Mesenteric fat pad (tissue), 1 donor: ENCODE measurements at regions not wholly inside any gene's neighbourhood (a gene's known extent, or its start where the extent isn't known, plus 50 kb on each side); places are given as distances from the start of the nearest gene placed in this dataset.
"Not testable (repeated sequence)": the region's sequence is repeated elsewhere in the genome, so short reads cannot be mapped to it uniquely, and the experiment has no call there.

Experiments
- DNase-seq: peaks from one replicate; pipeline ENCODE4 v3.0.0-alpha.2; 2020; ENCODE audit warnings: low spot score
- donor health status: DM: yes; HTN: yes; CAD: no.

DNA sequence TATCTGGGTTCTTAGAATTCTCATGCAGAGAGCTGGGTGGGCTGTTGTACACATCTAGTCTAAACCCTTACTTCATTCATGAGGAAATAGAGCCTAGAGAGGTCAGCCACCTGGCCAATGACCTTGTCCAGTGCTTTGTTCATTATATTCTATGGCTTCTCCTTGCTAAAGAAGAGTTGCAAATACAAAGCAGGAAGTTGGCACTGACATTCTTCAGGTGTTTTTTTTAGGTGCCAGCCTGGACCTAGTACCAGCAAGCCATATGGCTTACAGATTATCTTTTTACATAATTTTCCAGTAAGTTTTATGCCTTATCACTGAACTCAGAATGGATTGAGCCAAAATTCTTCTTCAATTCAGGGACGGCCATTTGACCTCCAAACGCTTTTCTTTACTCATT is 54.7 kb upstream of the PGM2 start:
- DNase-seq, result no peak

DNA sequence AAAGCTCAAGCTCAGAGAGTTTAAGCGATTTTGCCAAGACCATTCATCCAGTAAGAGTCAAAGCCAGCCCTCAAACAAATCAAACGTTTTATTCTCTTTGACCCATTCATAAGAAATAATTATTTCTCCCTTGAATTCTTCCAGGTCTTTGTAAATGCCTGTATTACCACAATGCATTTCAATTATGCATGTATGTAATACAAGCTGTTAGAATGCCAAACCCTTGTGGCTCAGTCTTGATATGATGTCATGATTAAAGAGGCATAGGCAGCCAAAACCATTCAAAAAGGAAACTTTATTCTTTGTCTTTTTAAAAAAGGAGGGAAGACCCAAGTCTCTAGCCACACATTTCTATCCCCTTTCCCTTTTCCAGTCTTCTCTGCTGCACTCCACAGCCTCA is 56.5 kb upstream of the PGM2 start:
- no peak for DNase-seq

DNA sequence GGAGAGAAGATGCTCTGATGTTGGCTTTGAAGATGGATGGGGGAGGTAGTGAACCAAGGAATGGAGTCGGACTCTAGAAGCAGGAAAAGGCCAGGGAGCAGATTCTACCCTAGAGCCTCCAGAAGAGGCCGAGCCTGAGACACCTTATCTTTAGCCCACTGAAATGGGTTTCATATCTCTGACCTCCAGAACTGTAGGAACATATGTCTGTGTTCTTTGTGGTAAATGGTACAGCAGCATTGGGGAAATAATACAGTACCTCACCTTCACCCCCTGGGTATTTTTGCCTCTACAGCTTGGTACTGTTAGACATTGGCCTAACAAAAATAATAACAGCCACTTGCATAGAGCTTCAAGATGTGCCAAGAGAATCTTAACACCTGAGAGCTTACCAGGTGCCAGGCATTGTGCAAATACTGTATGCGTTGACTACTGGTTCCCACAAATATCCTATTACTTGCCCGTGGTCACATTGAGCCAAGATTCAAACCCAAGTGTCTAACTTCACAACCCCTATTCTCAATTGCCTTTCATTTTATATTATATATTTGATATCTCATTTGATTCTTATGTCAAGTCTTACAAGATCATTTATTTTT is 57.0 kb upstream of the PGM2 start:
- DNase-seq, result no peak

DNA sequence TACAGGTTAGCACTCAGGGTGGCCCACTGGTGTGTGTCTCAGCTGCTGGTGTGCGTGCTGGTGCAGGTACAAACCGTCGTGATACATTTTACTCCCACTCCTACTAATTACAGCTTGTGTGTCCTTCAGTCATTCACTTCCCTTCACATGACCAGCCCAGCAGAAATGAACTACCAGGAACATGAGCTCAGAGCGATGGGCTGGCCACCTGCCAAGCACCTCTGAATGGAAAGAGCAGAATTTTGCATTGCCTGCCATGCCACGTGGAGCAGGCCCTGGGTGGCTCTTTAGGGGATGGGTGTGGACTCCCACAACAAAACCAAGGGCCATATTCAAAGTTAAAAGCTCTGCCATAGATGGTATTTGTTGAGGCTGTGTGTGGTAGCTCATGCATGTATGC is 58.9 kb upstream of the PGM2 start:
- DNase-seq, result peak; percentile 90

DNA sequence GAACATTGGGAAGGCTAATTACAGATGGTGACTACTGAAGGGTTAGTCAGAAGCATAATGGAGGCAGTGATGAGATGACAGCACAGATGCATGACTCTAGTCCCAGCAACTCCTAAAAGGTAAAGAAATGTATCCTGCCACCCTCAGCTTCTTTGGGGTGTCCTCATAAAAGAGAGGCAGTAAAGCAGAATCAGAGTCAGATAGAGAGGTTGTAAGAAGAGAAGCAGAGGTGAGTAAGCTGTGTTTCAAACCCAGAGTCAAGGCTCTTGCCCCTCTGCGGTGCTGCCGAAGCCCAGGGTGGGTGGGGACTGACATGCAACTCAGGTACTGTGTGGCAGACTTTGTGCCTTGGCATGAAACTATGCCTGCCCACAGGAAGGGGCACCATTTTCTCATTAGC is 59.5 kb upstream of the PGM2 start:
- no peak for DNase-seq

DNA sequence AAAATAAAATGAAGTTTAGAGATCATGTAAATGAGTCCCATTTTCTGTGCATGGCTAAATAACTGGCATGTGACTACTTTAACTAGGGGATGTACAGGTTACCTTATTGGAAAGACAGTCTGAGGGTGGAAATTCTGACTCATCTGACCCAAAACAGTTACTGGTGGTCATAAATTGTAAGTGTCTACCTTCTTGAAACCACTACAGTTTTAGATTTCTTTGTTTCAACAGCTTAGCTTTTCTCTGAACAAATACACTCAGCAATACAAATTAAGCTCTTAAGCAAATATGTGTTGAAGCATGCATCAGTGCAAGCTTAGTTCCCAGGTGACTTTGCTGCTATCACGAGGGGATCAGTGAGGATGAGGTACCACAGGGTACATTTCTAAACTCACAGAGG is 60.7 kb upstream of the PGM2 start:
- DNase-seq, result no peak

DNA sequence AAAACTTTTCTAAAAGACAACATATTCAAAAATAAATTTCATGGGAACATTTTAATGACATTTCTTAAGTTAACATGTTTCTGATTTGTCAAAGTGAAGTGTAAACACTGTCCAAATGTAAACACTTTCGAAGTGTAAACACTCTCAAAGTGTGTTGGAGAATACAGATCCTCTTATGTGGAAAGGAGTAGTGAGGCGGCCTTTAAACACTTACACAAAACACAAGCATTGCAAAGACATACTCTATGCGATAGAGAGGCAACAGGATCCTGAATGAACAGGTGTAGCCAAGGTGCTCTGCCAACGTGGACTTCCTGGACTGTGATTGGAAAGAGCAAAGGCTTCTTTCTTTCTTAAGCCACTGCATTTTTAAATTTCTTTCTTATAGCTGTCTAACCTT is 62.7 kb upstream of the PGM2 start:
- no peak for DNase-seq

DNA sequence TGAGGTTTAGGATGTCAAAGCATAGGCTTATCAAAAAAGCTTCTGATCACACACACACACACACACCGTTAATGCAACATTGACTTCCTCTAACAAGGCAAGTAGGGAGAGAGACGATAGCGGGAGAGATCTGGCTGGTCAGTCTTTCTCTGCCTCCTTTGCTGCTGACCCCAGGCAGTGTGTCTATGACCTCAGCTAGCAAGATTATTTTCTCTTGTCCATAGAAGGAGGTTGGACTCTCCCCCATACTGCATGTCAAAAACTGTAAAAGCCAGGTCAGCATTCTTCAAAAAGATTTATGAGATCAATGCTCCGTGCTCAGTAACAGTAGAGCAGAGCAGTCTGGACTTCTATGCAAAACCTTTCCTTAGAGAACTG is 63.5 kb upstream of the PGM2 start:
- no peak for DNase-seq

DNA sequence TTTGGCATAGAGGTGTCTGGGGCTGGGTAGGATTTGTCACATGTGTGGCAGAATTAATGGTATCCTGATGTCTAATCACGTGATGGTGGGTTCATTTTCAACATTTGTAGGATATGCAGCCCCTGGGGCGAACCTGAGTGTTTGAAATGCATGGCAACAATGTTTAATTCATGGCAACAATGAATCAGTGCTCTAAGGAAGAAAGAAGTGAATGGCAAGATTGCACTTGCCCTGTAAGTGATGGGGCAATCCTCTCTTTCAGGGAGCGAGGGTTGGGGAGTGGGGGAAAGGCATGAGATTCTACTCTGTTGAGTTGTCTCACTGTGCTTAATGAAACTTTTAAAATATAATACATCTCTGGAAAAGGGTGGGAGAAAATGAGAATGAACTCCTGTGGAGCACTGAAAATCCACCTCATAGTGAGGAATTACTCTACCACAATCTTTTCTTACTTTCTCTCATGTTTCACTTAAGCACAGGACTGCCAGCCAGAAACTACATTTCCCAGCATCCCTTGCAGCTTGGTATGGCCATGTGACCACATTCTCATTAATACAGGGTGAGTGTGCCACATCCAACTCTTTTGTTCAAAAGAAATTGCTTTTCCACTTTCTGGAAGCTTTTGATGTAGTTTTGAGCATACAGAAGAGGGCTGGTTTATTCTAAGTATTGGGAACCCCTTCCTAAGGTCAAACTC is 64.0 kb upstream of the PGM2 start:
- no peak for DNase-seq

DNA sequence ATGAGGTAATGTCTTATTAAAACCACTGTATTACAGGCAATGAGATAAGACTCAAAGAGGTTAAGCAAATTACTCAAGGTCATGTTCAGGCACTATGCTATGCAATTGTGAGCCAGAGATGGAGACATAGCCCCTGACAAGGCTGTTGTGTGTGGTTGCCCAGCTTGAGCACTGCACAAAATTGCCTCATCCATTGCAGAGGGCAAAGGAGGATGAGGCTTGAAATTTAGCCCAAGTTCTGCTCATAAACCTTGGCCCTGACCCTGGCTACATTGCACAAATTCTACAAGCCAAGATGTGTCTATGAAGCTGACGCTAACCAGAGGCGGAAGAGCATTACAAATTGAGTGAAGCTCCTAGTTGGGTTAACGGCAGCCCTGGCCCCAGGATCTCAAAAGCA is 65.6 kb upstream of the PGM2 start:
- DNase-seq, result no peak

DNA sequence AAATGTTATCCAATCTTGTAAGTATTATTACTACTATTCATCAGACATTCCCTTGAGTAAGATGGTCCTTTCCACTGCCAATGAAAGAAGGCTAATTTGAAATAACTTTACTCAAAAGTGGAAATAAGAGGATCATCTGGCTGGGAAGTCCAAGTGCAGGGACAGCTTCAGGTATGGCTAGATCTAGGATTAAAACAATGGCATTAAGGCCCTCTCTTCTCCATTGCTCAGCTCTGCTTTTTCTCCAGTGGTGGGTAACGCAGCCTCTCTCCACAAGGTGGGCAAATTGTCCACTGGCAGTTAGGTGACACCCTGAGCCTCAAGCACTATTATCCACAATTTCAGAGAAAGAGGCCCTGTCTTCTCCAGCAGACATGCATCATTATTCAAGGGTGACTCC is 66.7 kb upstream of the PGM2 start:
- DNase-seq, result no peak

DNA sequence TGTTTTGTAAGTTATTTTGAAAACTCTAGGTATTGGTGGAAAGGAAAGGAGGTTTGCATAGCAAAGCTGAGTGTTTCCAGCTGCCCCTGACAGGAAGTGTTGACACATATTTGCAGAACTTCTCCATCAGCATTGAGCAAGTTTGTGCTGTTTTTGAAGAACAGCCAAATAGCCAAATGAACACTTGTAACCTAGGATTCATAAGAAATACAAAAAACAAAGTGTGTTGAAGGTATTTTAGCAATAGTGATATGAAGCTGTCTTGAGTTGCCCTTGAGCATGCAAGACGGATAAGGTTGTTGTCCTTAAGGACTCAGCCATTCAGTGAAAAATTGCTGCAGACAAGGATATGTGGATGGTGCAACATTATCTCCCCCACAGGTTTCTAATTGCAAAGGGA is 68.3 kb upstream of the PGM2 start:
- no peak for DNase-seq

DNA sequence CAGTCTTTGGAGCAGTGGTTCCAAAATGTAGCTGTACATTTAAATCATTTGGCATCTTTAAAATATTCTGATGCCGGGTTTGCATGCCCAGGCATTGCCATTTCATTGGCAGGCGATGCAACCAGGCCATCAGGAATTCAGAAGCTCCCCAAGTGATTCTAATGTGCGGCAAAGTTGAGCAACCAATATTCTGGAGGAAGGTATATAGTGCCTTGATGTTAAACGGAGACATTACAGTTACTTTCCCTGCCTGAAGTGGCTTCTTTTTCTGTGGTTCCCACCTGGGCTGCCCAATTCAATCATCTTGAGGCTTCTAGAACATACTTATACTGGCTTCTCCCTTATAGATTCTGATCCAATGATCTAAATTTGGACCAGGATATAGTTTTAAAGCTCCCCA is 68.7 kb upstream of the PGM2 start:
- DNase-seq, result no peak

DNA sequence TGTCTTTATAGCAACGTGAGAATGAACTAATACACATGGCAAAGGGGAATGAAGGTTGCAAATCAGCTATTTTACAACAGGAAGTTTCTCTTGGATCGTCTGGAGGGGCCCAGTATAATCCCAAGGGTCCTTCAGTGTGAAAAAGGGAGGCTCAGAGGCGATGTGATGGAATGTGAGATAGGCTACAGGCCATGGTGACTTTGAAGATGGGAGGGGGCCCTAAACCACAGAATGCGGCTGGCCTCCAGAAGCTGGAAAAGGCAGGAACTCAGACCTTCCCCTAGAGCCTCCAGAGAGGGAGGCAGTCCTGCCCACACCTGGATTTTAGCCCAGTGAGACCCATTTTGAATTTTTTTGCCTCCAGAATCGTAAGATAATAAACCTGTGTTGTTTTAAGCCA is 69.4 kb upstream of the PGM2 start:
- no peak for DNase-seq

DNA sequence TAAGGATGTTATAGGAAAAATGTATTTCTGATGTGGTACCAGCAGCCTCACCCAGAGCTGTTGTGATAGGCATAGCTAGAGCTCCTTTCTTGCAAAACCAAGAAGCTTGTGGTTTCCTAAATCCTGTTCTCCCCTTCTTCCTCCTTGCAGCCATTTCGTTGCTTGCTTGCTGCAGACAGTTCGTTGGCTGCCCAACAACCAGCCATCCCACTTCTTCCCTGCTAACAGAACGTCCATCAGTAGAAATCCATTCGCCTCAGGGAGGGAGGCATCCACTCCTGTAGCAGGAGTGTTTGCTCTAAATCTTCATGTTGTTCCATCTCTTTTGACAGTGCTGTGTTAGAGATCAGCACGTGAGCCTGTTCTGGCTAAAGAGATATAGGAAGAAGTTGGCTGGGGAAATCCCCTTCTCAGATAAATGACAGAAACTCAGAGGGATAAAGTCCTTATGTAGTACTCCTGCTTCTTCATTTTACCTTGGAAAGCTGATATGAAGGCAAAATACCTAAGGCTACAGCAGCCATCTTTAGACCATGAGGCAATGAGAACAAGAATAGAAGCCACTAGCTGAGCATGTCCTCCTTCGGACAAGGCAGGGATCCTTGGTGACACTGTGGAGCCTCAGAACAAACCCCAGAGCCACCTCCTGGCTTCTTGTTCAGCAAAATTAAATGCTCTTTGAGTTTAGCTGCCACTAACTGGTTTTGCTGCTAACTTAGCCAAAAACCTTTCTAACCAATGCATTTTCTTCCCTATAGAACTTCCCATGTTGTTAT is 68.4 kb upstream of the RELL1 start:
- DNase-seq, result no peak

DNA sequence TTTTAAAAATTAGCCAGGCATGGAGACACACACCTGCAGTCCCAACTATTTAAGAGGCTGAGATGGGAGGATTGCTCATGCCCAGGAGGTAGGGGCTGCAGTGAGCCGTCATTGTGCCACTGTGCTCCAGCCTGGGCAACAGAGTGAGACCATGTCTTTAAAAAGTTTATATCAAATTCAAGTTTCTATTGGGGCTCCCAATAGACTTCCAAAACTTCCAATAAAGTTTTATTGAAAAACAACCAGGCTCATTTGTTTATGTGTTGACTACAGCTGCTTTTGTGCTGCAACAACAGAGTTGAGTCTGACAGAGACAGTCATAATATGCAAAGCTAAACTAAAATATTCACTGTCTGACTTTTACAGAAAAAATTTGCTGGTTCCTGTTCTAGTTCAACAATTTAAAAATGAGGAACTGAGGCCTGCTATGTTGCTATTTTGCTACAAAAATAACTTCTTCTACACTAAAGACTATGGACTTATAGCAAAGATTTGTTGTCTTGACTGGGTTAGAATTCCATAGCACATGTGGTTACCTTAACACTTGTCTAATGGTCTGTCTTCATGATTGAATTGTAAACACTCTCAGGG is 63.3 kb upstream of the RELL1 start:
- DNase-seq, result no peak

DNA sequence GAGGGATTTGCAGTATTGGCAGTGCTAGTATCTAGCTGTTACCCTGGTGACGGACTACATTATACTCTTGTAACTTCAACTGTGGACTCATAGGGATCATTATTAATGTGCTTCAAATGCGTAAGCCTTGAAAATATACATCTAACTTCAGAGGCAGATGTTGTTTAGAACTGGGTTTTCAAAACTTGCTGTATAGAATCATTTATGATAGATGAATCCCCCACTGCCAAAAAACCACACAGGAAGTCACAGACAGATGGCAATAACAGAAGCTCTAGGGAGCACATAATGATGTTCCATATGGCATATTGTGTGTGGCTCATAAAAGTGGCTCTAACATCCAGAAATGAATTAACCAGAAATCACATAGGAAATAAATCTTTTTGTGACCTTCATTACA is 62.3 kb upstream of the RELL1 start:
- no peak for DNase-seq

DNA sequence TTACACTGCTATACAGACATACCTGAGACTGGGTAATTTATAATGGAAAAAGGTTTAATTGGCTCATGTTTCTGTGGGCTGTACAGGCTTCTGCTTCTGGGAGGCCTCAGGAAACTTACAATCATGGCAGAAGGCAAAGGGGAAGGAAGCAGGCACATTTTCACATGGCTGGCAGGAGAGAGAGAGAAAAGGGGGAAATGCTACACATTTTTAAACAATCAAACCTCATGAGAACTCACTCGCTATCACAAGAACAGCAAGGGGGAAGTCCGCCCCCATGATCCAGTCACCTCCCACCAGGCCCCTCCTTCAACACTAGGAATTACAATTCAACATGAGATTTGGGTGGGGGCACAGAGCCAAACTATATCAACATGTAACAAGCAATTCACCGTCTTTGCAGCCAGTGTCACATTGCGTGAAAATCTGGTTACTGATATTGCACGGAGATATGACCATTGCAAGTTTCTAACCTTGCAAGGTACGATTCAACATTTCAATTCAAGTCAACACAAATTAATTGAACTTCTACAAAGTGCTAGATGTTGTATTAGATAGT is 61.7 kb upstream of the RELL1 start:
- no peak for DNase-seq

DNA sequence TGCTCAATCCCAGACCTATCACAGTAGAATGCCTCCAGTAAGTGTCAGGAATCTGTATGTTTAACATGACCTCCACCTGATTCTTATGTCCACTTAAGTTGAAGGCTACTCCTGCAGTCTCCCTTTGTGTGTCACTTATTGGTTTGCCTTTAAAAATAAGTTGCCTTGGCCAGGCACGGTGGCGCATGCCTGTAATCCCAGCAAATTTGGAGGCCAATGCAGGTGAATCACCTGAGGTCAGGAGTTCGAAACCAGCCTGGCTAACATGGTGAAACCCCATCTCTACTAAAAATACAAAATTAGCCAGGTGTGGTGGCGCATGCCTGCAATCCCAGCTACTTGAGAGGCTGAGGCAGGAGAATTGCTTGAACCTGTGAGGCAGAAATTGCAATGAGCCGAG is 60.7 kb upstream of the RELL1 start:
- DNase-seq, result not testable (repeated sequence)

DNA sequence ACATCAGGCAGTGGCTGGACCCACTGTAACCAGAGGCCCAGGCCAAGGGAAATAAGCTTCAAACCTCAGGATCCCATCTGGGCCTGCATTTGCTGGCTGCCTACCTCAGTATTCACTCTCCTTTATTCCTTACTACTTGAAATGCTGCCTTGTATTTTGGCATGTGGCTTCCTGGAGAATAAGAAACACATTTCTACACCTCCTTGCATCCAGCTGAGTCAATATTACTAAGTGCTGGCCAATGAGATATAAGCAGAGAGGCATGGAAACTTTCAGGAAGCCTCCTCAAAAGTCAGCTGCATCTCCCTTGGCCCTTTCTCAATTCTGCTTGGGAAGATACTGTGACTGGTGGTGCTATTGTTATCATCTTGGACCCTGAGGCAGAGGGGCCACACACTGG is 59.8 kb upstream of the RELL1 start:
- no peak for DNase-seq

DNA sequence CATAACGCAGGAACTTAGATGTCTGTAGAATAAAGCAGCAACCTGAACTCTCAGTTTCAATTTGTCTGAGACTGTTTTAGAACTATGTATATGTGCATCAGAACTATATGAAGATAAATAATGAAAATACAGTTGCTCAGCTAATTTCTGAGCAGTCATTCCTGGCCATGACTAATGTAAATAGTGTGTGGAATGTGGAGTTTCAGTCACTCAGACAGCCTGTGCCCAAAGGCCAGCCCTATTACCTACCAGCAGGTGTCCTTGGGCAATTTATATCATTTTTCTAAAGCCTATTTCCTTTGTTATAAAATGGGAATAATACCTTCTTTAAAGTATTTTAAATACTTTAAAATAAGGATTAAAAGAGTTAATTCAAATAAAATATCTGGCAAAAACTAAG is 56.0 kb upstream of the RELL1 start:
- DNase-seq, result no peak

DNA sequence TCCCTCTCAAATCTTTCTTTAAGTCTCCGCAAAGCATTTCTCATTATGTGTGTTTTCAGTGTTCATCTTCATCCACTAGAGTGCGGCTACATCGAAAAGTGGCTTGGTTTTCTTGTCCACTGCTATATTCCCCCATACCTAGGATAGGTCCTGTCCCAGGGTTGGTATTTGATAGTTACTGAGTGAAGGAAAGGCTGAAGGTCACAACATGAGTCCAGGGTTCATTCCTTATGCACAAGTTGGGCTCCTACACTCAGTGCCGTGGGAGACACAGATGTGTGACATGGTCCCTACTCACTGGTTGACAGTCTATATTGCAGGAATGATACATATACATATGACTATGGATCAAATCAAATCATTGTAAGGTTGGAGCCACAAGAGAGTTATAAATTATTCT is 55.4 kb upstream of the RELL1 start:
- DNase-seq, result no peak
